DMS53 (cell line): ENCODE measurements at regions not wholly inside any gene's neighbourhood (a gene's known extent, or its start where the extent isn't known, plus 50 kb on each side); places are given as distances from the start of the nearest gene placed in this dataset.

Experiments used
- DNase-seq: peaks from one replicate; lab custom pipeline; 2025; lab: John Stamatoyannopoulos, UW

GRCh38 chr9:119639287-119639955 is 270.2 kb upstream of the BRINP1 start:
- DNase-seq: peak; percentile 8

- no peak for DNase-seq
Measured at GRCh38 chr9:119634006-119634405, 264.8 kb upstream of the BRINP1 start.

- peak; percentile 15 for DNase-seq
Measured at GRCh38 chr9:119611565-119611964, 242.3 kb upstream of the BRINP1 start.

GRCh38 chr9:119609277-119609971 is 240.2 kb upstream of the BRINP1 start:
- no peak for DNase-seq

- DNase-seq: no peak
Measured at GRCh38 chr9:119601632-119602031, 232.4 kb upstream of the BRINP1 start.

- DNase-seq: no peak
Measured at GRCh38 chr9:119597499-119597898, 228.3 kb upstream of the BRINP1 start.

GRCh38 chr9:119596703-119597102 is 227.5 kb upstream of the BRINP1 start:
- no peak for DNase-seq

- no peak for DNase-seq
Measured at GRCh38 chr9:119588874-119589744, 219.9 kb upstream of the BRINP1 start.

- DNase-seq: no peak
Measured at GRCh38 chr9:119577881-119578280, 208.6 kb upstream of the BRINP1 start.

GRCh38 chr9:119559986-119560385 is 190.8 kb upstream of the BRINP1 start:
- no peak for DNase-seq

- DNase-seq: no peak
Measured at GRCh38 chr9:119559056-119559455, 189.8 kb upstream of the BRINP1 start.

- peak; percentile 92 for DNase-seq
Measured at GRCh38 chr9:119556129-119556875, 187.1 kb upstream of the BRINP1 start.

- DNase-seq: no peak
Measured at GRCh38 chr9:119544492-119544891, 175.3 kb upstream of the BRINP1 start.

GRCh38 chr9:119537138-119537537 is 167.9 kb upstream of the BRINP1 start:
- DNase-seq: no peak

- no peak for DNase-seq
Measured at GRCh38 chr9:119533504-119533903, 164.3 kb upstream of the BRINP1 start.

GRCh38 chr9:119526698-119527097 is 157.5 kb upstream of the BRINP1 start:
- no peak for DNase-seq

GRCh38 chr9:119523508-119523907 is 154.3 kb upstream of the BRINP1 start:
- DNase-seq: no peak

- DNase-seq: no peak
Measured at GRCh38 chr9:119522381-119522780, 153.1 kb upstream of the BRINP1 start.

GRCh38 chr9:119509291-119509905 is 140.2 kb upstream of the BRINP1 start:
- DNase-seq: no peak

GRCh38 chr9:119501374-119501773 is 132.1 kb upstream of the BRINP1 start:
- DNase-seq: no peak

- DNase-seq: no peak
Measured at GRCh38 chr9:119500072-119500771, 131.0 kb upstream of the BRINP1 start.
